Panc1 (cell line): ENCODE measurements at regions not wholly inside any gene's neighbourhood (a gene's known extent, or its start where the extent isn't known, plus 50 kb on each side); places are given as distances from the start of the nearest gene placed in this dataset.

Source experiments
- POLR2AphosphoS5 ChIP-seq: IDR thresholded peaks from 2 replicates; pipeline ENCODE4 v1.6.1; 2012; ENCODE audit warnings: mild to moderate bottlenecking, low read depth, low read length, moderate library complexity
- SIN3A ChIP-seq: IDR thresholded peaks from 2 replicates; pipeline ENCODE4 v1.6.1; 2012; ENCODE audit warnings: low read depth, mild to moderate bottlenecking, low read length, moderate library complexity, borderline replicate concordance; ENCODE audit not compliant: insufficient read depth
- TCF7L2 ChIP-seq: IDR thresholded peaks from 2 replicates; pipeline ENCODE4 v1.6.1; 2011; ENCODE audit warnings: mild to moderate bottlenecking, low read depth, low read length, inconsistent platforms
- TF ChIP-seq, protein P1 (sequence below): fragments of 450-650 bp; IDR thresholded peaks from 2 replicates; pipeline ENCODE4 v1.5.1; 2017; ENCODE audit warnings: mild to moderate bottlenecking
- TF ChIP-seq, protein P2 (sequence below), 2 experiments: IDR thresholded peaks; 2 replicates each; pipeline ENCODE4 v1.6.1; 2011 to 2012; ENCODE audit warnings: low read depth in 2 of 2, control low read depth in 1 of 2, low read length in 1 of 2, mild to moderate bottlenecking in 1 of 2, moderate library complexity in 1 of 2; ENCODE audit not compliant: insufficient read depth in 1 of 2

DNA sequence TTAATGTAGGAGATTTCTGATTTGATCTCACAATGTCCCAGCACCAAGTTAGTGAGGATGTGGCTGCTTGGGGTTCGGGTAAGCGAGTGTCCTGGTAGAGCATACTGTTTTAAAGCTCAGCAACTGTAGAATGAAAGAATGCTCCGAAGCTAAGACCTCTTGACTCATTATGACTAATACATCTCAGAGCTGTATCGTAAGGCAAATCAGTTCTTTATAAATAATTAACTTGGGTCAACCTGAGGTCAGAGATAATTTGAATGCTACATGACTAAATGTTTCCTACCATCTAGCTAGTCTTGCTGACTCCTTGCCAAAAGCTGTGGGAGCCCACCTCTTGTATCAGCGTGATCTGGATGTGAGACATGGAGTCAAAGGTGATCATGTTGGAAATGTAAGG lies 128.8 kb upstream of the PDE7B start:
- TF ChIP-seq, protein P1, sequence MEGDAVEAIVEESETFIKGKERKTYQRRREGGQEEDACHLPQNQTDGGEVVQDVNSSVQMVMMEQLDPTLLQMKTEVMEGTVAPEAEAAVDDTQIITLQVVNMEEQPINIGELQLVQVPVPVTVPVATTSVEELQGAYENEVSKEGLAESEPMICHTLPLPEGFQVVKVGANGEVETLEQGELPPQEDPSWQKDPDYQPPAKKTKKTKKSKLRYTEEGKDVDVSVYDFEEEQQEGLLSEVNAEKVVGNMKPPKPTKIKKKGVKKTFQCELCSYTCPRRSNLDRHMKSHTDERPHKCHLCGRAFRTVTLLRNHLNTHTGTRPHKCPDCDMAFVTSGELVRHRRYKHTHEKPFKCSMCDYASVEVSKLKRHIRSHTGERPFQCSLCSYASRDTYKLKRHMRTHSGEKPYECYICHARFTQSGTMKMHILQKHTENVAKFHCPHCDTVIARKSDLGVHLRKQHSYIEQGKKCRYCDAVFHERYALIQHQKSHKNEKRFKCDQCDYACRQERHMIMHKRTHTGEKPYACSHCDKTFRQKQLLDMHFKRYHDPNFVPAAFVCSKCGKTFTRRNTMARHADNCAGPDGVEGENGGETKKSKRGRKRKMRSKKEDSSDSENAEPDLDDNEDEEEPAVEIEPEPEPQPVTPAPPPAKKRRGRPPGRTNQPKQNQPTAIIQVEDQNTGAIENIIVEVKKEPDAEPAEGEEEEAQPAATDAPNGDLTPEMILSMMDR = no peak
- TF ChIP-seq, protein P2, sequence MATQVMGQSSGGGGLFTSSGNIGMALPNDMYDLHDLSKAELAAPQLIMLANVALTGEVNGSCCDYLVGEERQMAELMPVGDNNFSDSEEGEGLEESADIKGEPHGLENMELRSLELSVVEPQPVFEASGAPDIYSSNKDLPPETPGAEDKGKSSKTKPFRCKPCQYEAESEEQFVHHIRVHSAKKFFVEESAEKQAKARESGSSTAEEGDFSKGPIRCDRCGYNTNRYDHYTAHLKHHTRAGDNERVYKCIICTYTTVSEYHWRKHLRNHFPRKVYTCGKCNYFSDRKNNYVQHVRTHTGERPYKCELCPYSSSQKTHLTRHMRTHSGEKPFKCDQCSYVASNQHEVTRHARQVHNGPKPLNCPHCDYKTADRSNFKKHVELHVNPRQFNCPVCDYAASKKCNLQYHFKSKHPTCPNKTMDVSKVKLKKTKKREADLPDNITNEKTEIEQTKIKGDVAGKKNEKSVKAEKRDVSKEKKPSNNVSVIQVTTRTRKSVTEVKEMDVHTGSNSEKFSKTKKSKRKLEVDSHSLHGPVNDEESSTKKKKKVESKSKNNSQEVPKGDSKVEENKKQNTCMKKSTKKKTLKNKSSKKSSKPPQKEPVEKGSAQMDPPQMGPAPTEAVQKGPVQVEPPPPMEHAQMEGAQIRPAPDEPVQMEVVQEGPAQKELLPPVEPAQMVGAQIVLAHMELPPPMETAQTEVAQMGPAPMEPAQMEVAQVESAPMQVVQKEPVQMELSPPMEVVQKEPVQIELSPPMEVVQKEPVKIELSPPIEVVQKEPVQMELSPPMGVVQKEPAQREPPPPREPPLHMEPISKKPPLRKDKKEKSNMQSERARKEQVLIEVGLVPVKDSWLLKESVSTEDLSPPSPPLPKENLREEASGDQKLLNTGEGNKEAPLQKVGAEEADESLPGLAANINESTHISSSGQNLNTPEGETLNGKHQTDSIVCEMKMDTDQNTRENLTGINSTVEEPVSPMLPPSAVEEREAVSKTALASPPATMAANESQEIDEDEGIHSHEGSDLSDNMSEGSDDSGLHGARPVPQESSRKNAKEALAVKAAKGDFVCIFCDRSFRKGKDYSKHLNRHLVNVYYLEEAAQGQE (IDR thresholded peaks at IDR 0.05; ENCODE audit: insufficient read depth in 1 of 2, low read depth in 2 of 2, low read length in 1 of 2) = no peak
- TF ChIP-seq TCF7L2 (no peak), SIN3A (no peak), POLR2AphosphoS5 (no peak)
